Naive thymus-derived CD8-positive, alpha-beta T cell (primary cell): ENCODE measurements at regions not wholly inside any gene's neighbourhood (a gene's known extent, or its start where the extent isn't known, plus 50 kb on each side); places are given as distances from the start of the nearest gene placed in this dataset.

Experiments
- ATAC-seq, 2 donors: fragments of 150-1000 bp; cut with Tn5 transposase in 1 of 2; sonication (Bioruptor Pico), chemical (Tn5 transposase) in 1 of 2; 1 replicate in 1 of 2; 2 replicates in 1 of 2; pipeline ENCODE4 v1.10.0; 2021; ENCODE audit warnings: mild to moderate bottlenecking in 2 of 2, moderate library complexity in 2 of 2
- POLR2A ChIA-PET: fragments of 350-600 bp; sonication (Branson Sonifier 250); formaldehyde crosslinking; loops from one replicate; lab custom pipeline; 2021; ENCODE audit warnings: antibody characterized with exemption; lab: Charles Lee
- DNase-seq, 10 donors: peaks; one replicate each; pipeline versions ENCODE4 v3.0.0 to v3.0.0-alpha.2; 2020 to 2022
- H3K27ac Mint-ChIP-seq, 10 donors: one replicate each; pipeline ENCODE4 v1.8.0; 2020 to 2022; ENCODE audit warnings: mild to moderate bottlenecking in 10 of 10, mixed read lengths in 10 of 10, moderate library complexity in 4 of 10, inconsistent platforms in 1 of 10
- H3K27me3 Mint-ChIP-seq, 5 donors: one replicate each; pipeline ENCODE4 v1.8.0; 2021 to 2022; ENCODE audit warnings: mixed read lengths in 5 of 5
- H3K36me3 Mint-ChIP-seq, 3 donors: one replicate each; pipeline ENCODE4 v1.8.0; 2020 to 2022; ENCODE audit warnings: mixed read lengths in 3 of 3, mild to moderate bottlenecking in 2 of 3, inconsistent platforms in 1 of 3
- H3K4me1 Mint-ChIP-seq, 4 donors: one replicate each; pipeline ENCODE4 v1.8.0; 2021 to 2022; ENCODE audit warnings: mixed read lengths in 4 of 4
- H3K4me3 Mint-ChIP-seq, 10 donors: one replicate each; pipeline ENCODE4 v1.8.0; 2020 to 2022; ENCODE audit warnings: mild to moderate bottlenecking in 10 of 10, mixed read lengths in 10 of 10, moderate library complexity in 6 of 10, inconsistent platforms in 1 of 10
- H3K9me3 Mint-ChIP-seq, 9 donors: one replicate each; pipeline ENCODE4 v1.8.0; 2020 to 2022; ENCODE audit warnings: mixed read lengths in 9 of 9, mild to moderate bottlenecking in 3 of 9, inconsistent platforms in 1 of 9, moderate library complexity in 1 of 9

GRCh38 chr4:81746071-81746470, 274.4 kb upstream of the RASGEF1B start:
- H3K9me3 Mint-ChIP-seq = peaks cover 0 to 4% (median 0%) of the 10 kb centered on the region in 9 donors
- H3K4me3 Mint-ChIP-seq = no peak overlapping the region
- peaks cover 0 to 4% (median 0%) of the 10 kb centered on the region in 3 donors for H3K36me3 Mint-ChIP-seq
- H3K4me1 Mint-ChIP-seq = peaks cover 3 to 16% (median 7%) of the 10 kb centered on the region in 4 donors
- no peak for DNase-seq
- ATAC-seq = no peak
- no peak overlapping the region for H3K27ac Mint-ChIP-seq
- POLR2A ChIA-PET = no interaction called here
- no peaks in the 10 kb centered on the region for H3K27me3 Mint-ChIP-seq

- DNase-seq (no peak), ATAC-seq (no peak)
- Mint-ChIP-seq H3K9me3 (peaks cover 0 to 4% (median 0%) of the 10 kb centered on the region in 9 donors), H3K27ac (peak overlapping the region in 2 of 10 donors; percentile 2), H3K4me3 (no peak overlapping the region), H3K27me3 (no peaks in the 10 kb centered on the region), H3K4me1 (peaks cover 3 to 16% (median 10%) of the 10 kb centered on the region in 4 donors), H3K36me3 (peaks cover 0 to 4% (median 0%) of the 10 kb centered on the region in 3 donors)
- POLR2A ChIA-PET = no interaction called here
Measured at GRCh38 chr4:81745050-81745449, 273.3 kb upstream of the RASGEF1B start.

- H3K36me3 Mint-ChIP-seq = peaks cover 0 to 4% (median 0%) of the 10 kb centered on the region in 3 donors
- peaks cover 0 to 4% (median 0%) of the 10 kb centered on the region in 9 donors for H3K9me3 Mint-ChIP-seq
- H3K27me3 Mint-ChIP-seq = no peaks in the 10 kb centered on the region
- POLR2A ChIA-PET = no interaction called here
- DNase-seq = no peak
- peak overlapping the region in 1 of 10 donors; percentile 27 for H3K27ac Mint-ChIP-seq
- no peak overlapping the region for H3K4me3 Mint-ChIP-seq
- peaks cover 4 to 16% (median 10%) of the 10 kb centered on the region in 4 donors for H3K4me1 Mint-ChIP-seq
- ATAC-seq = no peak
Measured at GRCh38 chr4:81743731-81744435, 272.2 kb upstream of the RASGEF1B start.

- H3K4me3 Mint-ChIP-seq = no peak overlapping the region
- ATAC-seq (no peak), DNase-seq (no peak)
- peaks cover 4 to 13% (median 7%) of the 10 kb centered on the region in 4 donors for H3K4me1 Mint-ChIP-seq
- POLR2A ChIA-PET = no interaction called here
- H3K27me3 Mint-ChIP-seq = no peaks in the 10 kb centered on the region
- H3K27ac Mint-ChIP-seq = no peak overlapping the region
- no peaks in the 10 kb centered on the region for H3K9me3 Mint-ChIP-seq
- H3K36me3 Mint-ChIP-seq = no peaks in the 10 kb centered on the region
Measured at GRCh38 chr4:81740487-81740886, 268.8 kb upstream of the RASGEF1B start.

GRCh38 chr4:81738891-81739290, 267.2 kb upstream of the RASGEF1B start:
- Mint-ChIP-seq H3K9me3 (no peaks in the 10 kb centered on the region), H3K27me3 (no peaks in the 10 kb centered on the region), H3K4me1 (peaks cover 4 to 13% (median 7%) of the 10 kb centered on the region in 4 donors), H3K27ac (no peak overlapping the region), H3K4me3 (no peak overlapping the region), H3K36me3 (no peaks in the 10 kb centered on the region)
- POLR2A ChIA-PET = no interaction called here
- no peak for ATAC-seq
- DNase-seq = no peak

- H3K9me3 Mint-ChIP-seq = no peaks in the 10 kb centered on the region
- DNase-seq (no peak), ATAC-seq (no peak)
- H3K36me3 Mint-ChIP-seq = no peaks in the 10 kb centered on the region
- POLR2A ChIA-PET = no interaction called here
- H3K27ac Mint-ChIP-seq = no peak overlapping the region
- H3K27me3 Mint-ChIP-seq = no peaks in the 10 kb centered on the region
- H3K4me3 Mint-ChIP-seq = no peak overlapping the region
- peaks cover 2 to 7% (median 4%) of the 10 kb centered on the region in 4 donors for H3K4me1 Mint-ChIP-seq
Measured at GRCh38 chr4:81737865-81738559, 266.3 kb upstream of the RASGEF1B start.

GRCh38 chr4:81736324-81736723, 264.6 kb upstream of the RASGEF1B start:
- no peak for ATAC-seq
- no peaks in the 10 kb centered on the region for H3K36me3 Mint-ChIP-seq
- POLR2A ChIA-PET = no interaction called here
- no peak overlapping the region for H3K4me3 Mint-ChIP-seq
- no peaks in the 10 kb centered on the region for H3K27me3 Mint-ChIP-seq
- H3K9me3 Mint-ChIP-seq = no peaks in the 10 kb centered on the region
- no peak for DNase-seq
- no peak overlapping the region for H3K27ac Mint-ChIP-seq
- H3K4me1 Mint-ChIP-seq = peaks cover 0 to 6% (median under 1%) of the 10 kb centered on the region in 4 donors

- ATAC-seq = no peak
- Mint-ChIP-seq H3K27me3 (no peaks in the 10 kb centered on the region), H3K36me3 (no peaks in the 10 kb centered on the region), H3K27ac (no peak overlapping the region), H3K4me3 (no peak overlapping the region), H3K4me1 (no peaks in the 10 kb centered on the region), H3K9me3 (peaks cover 0 to under 1% (median 0%) of the 10 kb centered on the region in 9 donors)
- POLR2A ChIA-PET = no interaction called here
- DNase-seq = no peak
Measured at GRCh38 chr4:81732980-81733379, 261.3 kb upstream of the RASGEF1B start.

GRCh38 chr4:81724925-81725329, 253.2 kb upstream of the RASGEF1B start:
- Mint-ChIP-seq H3K27me3 (peaks cover 0 to 2% (median 0%) of the 10 kb centered on the region in 5 donors), H3K36me3 (peaks cover 0 to 5% (median 0%) of the 10 kb centered on the region in 3 donors), H3K4me1 (peaks cover 11 to 20% (median 17%) of the 10 kb centered on the region in 4 donors), H3K9me3 (peaks cover 0 to 5% (median 0%) of the 10 kb centered on the region in 9 donors), H3K27ac (peak overlapping the region in 3 of 10 donors; percentile 28 to 67 (median 39)), H3K4me3 (no peak overlapping the region)
- ATAC-seq (peak; percentile 73 to 81), DNase-seq (peak in 2 of 10 donors; percentile 4 to 37)
- POLR2A ChIA-PET = interaction anchor here (0.5 kb wide), 1 partner anchor 1382 kb away, joined by 4 read pairs; no protein-coding TSS in a partner anchor

GRCh38 chr4:81723927-81724587, 252.3 kb upstream of the RASGEF1B start:
- peak in 4 of 10 donors; percentile 8 to 38 (median 21) for DNase-seq
- H3K4me1 Mint-ChIP-seq = peaks cover 11 to 20% (median 17%) of the 10 kb centered on the region in 4 donors
- POLR2A ChIA-PET = interaction anchor here (0.8 kb wide), 1 partner anchor 211 kb away, joined by 3 read pairs; no protein-coding TSS in a partner anchor
- peak overlapping the region in 1 of 10 donors; percentile 16 for H3K4me3 Mint-ChIP-seq
- peak overlapping the region in 4 of 10 donors; percentile 9 to 22 (median 15) for H3K27ac Mint-ChIP-seq
- H3K36me3 Mint-ChIP-seq = peaks cover 0 to 5% (median 0%) of the 10 kb centered on the region in 3 donors
- peaks cover 0 to 5% (median 0%) of the 10 kb centered on the region in 9 donors for H3K9me3 Mint-ChIP-seq
- peaks cover 0 to 2% (median 0%) of the 10 kb centered on the region in 5 donors for H3K27me3 Mint-ChIP-seq
- peak in 1 of 2 donors; percentile 61 for ATAC-seq

- H3K4me3 Mint-ChIP-seq = no peak overlapping the region
- H3K27ac Mint-ChIP-seq = peak overlapping the region in 2 of 10 donors; percentile 2 to 57
- ATAC-seq (no peak), DNase-seq (no peak)
- peaks cover 0 to 5% (median 0%) of the 10 kb centered on the region in 3 donors for H3K36me3 Mint-ChIP-seq
- H3K9me3 Mint-ChIP-seq = peaks cover 0 to 5% (median 0%) of the 10 kb centered on the region in 9 donors
- POLR2A ChIA-PET = no interaction called here
- peaks cover 0 to 2% (median 0%) of the 10 kb centered on the region in 5 donors for H3K27me3 Mint-ChIP-seq
- peaks cover 11 to 20% (median 17%) of the 10 kb centered on the region in 4 donors for H3K4me1 Mint-ChIP-seq
Measured at GRCh38 chr4:81723019-81723884, 251.5 kb upstream of the RASGEF1B start.
